GM18519 (cell line): ENCODE measurements at regions not wholly inside any gene's neighbourhood (a gene's known extent, or its start where the extent isn't known, plus 50 kb on each side); places are given as distances from the start of the nearest gene placed in this dataset.

Source experiments
- ATAC-seq: cut with Tn5 transposase; IDR thresholded peaks from one replicate; pipeline ENCODE4 v1.9.1; 2021; ENCODE audit warnings: mild to moderate bottlenecking, moderate library complexity; ENCODE audit not compliant: unreplicated experiment, low FRiP score

GRCh38 chr18:22467760-22468553, 50.2 kb upstream of the CTAGE1 start:
- no peak for ATAC-seq

- no peak for ATAC-seq
Observed at GRCh38 chr18:22468554-22468891, 50.8 kb upstream of the CTAGE1 start.

GRCh38 chr18:22469061-22469734, 51.5 kb upstream of the CTAGE1 start:
- no peak for ATAC-seq

- no peak for ATAC-seq
Observed at GRCh38 chr18:22469926-22470247, 52.2 kb upstream of the CTAGE1 start.

GRCh38 chr18:22470248-22471235, 52.8 kb upstream of the CTAGE1 start:
- no peak for ATAC-seq

GRCh38 chr18:22471546-22472131, 53.9 kb upstream of the CTAGE1 start:
- no peak for ATAC-seq

- no peak for ATAC-seq
Observed at GRCh38 chr18:22473366-22473765, 55.7 kb upstream of the CTAGE1 start.

GRCh38 chr18:22475426-22476100, 57.8 kb upstream of the CTAGE1 start:
- no peak for ATAC-seq

GRCh38 chr18:22477222-22477621, 59.5 kb upstream of the CTAGE1 start:
- no peak for ATAC-seq

- ATAC-seq: no peak
Observed at GRCh38 chr18:22482948-22483347, 65.2 kb upstream of the CTAGE1 start.

GRCh38 chr18:22483407-22483806, 65.7 kb upstream of the CTAGE1 start:
- ATAC-seq: no peak

- ATAC-seq: no peak
Observed at GRCh38 chr18:22484471-22484870, 66.8 kb upstream of the CTAGE1 start.

- no peak for ATAC-seq
Observed at GRCh38 chr18:22485808-22486244, 68.1 kb upstream of the CTAGE1 start.

GRCh38 chr18:22486667-22487066, 69.0 kb upstream of the CTAGE1 start:
- ATAC-seq: no peak

GRCh38 chr18:22488554-22488953, 70.8 kb upstream of the CTAGE1 start:
- ATAC-seq: no peak

- ATAC-seq: no peak
Observed at GRCh38 chr18:22489704-22490103, 72.0 kb upstream of the CTAGE1 start.

GRCh38 chr18:22490429-22490846, 72.7 kb upstream of the CTAGE1 start:
- no peak for ATAC-seq

GRCh38 chr18:22493255-22493654, 75.5 kb upstream of the CTAGE1 start:
- ATAC-seq: no peak

GRCh38 chr18:22493940-22494339, 76.2 kb upstream of the CTAGE1 start:
- no peak for ATAC-seq

GRCh38 chr18:22494771-22495170, 77.1 kb upstream of the CTAGE1 start:
- ATAC-seq: no peak
